ENCODE measurements at regions not wholly inside any gene's neighbourhood (a gene's known extent, or its start where the extent isn't known, plus 50 kb on each side); places are given as distances from the start of the nearest gene placed in this dataset.

DNA sequence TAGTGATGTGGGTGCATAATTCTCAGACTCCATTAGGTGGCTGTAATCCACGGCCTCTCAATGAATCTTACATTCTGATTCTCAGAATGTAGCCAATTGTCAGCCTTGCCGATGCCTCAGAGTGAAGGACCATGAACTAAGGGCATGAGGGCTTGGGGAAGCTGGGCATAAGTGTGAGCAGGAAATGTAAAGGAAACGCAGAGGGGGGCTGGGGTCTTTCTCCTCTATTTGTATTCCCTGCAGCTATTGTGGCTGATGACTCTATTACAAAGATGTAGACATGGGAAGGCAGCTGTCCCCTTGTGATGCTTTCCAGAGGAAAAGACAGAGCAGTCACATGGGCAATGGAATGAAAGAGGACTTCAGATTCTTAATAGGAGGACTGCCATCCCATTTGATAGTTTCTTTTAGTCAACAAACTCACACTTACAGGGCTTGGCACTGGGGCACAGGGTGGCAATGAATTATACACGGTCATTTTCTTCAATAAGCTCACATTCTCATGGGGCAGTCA lies 353.2 kb upstream of the PKDCC start:
- Histone ChIP-seq H3K27me3 (ENCODE audit: control insufficient read depth, insufficient read depth, low read length) (no peaks in the 10 kb centered on the region), H3K27ac (ENCODE audit: low read depth, low read length) (no peak overlapping the region), H3K4me1 (ENCODE audit: control insufficient read depth, insufficient read depth, low read length) (no peaks in the 10 kb centered on the region), H3K36me3 (ENCODE audit: control insufficient read depth, insufficient read depth, low read length) (no peaks in the 10 kb centered on the region), H3K9ac (ENCODE audit: low read length) (no peak overlapping the region), H3K4me3 (ENCODE audit: low read length) (no peak overlapping the region)

DNA sequence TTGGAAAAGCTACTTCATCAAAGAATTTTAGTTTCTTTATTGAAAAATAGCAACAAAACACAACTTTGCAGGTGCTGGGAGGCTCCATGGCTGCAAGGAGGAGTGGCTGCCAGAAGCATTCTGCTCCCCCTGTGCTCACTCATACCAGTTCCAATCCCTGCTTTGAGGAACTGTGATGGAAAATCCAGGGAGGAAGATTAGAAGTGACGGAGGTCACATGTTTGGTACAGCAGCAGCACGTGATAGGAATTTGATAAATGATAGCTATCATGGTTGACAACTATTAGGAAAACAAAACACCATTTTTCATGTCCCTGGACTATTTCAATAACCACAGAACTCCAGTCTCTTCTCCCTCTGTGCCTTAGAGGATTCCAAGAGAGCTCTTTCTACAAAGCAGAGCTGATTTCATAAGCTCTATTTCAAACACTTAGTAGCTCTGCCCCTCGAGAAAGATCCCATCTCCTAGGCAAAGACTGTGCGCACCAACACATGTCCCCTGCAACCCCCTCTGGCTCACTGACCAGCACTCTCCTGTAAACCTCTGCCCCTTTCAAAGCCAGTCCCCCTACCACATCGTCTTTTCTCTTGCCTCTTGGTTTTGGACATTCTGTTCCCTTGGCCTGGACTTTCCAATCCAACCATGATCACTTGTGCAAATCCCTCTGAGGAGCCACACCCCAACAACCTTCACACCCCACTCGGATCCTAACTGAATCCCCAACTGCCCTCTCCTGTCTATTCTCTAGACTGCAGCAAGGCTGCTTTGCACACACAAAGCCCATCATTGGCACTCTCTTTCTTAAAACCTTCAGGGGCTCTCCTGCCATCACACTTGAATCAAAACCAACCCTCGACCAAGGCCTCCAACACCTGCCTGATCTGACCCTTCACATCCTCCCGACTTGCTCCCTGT lies 352.4 kb upstream of the PKDCC start:
- Histone ChIP-seq H3K4me1 (ENCODE audit: control insufficient read depth, insufficient read depth, low read length) (no peaks in the 10 kb centered on the region), H3K4me3 (ENCODE audit: low read length) (no peak overlapping the region), H3K27me3 (ENCODE audit: control insufficient read depth, insufficient read depth, low read length) (no peaks in the 10 kb centered on the region), H3K36me3 (ENCODE audit: control insufficient read depth, insufficient read depth, low read length) (no peaks in the 10 kb centered on the region), H3K27ac (ENCODE audit: low read depth, low read length) (no peak overlapping the region), H3K9ac (ENCODE audit: low read length) (no peak overlapping the region)

DNA sequence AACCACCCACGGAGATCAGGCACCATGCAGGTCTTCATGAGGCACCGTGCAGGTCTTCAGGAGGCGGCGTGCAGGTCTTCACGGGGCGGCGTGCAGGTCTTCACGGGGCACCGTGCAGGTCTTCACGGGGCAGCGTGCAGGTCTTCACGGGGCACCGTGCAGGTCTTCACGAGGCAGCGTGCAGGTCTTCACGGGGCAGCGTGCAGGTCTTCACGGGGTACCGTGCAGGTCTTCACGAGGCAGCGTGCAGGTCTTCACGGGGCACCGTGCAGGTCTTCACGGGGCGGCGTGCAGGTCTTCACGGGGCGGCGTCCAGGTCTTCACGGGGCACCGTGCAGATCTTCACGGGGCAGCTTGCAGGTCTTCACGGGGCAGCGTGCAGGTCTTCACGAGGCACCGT lies 350.4 kb upstream of the PKDCC start:
- no peak overlapping the region for H3K4me3 ChIP-seq (ENCODE audit: low read length)
- no peak overlapping the region for H3K9ac ChIP-seq (ENCODE audit: low read length)
- H3K27me3 ChIP-seq (ENCODE audit: control insufficient read depth, insufficient read depth, low read length) = no peaks in the 10 kb centered on the region
- H3K27ac ChIP-seq (ENCODE audit: low read depth, low read length) = no peak overlapping the region
- no peaks in the 10 kb centered on the region for H3K36me3 ChIP-seq (ENCODE audit: control insufficient read depth, insufficient read depth, low read length)
- no peaks in the 10 kb centered on the region for H3K4me1 ChIP-seq (ENCODE audit: control insufficient read depth, insufficient read depth, low read length)

DNA sequence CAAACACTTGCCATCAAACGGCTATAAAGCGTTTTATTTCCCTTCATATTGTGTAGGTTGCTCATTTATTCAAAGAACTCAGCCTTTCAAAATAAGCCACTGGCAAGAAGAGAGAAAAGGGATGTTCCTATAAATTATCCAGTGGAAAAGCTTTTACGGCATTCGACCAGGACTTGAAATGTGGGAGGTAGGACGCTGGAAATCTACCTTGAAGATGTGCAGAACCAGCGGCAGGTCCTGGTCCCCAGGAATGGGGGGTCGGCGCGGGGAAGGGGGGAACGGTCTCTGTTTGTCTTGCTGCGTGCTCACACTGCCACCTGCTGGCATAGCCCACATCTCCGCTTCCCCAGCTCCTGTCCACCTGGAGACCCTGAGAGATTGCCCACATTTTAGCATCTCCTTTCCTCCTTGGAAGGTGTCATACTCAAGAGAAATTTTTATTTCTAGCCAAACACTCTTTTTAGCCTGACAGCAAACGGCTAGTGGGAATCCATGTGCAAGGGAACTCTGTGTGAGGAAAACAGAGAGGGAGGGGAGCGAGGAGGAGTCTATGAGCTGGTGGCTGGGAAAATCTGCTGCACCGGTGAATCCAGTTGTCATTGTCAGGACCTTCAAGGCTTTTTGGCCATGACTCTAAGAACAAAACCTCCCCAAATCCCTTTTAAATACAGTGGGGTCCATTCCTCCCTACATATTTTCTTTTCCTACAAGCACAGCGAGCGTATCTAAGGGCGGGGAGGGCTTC lies 349.0 kb upstream of the PKDCC start:
- Histone ChIP-seq H3K9ac (ENCODE audit: low read length) (no peak overlapping the region), H3K4me1 (ENCODE audit: control insufficient read depth, insufficient read depth, low read length) (no peaks in the 10 kb centered on the region), H3K27me3 (ENCODE audit: control insufficient read depth, insufficient read depth, low read length) (no peaks in the 10 kb centered on the region), H3K4me3 (ENCODE audit: low read length) (peak overlapping the region; percentile 25), H3K27ac (ENCODE audit: low read depth, low read length) (no peak overlapping the region), H3K36me3 (ENCODE audit: control insufficient read depth, insufficient read depth, low read length) (no peaks in the 10 kb centered on the region)

DNA sequence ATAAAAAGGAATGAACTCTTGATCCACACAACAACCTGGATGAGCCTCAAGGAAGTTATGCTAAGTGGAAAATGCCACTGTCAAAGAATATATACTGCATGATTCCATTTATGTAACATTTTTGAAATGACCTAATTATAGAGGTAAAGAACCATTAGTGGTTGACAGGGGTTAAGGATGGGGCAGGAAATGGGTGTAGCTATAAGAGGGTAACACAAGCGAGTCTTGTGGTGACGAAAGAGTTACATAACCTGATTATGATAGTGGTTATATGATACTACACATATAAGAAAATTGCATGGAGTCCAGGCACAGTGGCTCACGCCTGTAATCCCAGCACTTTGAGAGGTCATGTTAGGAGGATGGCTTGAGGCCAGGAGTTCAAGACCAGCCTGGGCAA lies 346.6 kb upstream of the PKDCC start:
- Histone ChIP-seq H3K9ac (ENCODE audit: low read length) (no peak overlapping the region), H3K4me1 (ENCODE audit: control insufficient read depth, insufficient read depth, low read length) (no peaks in the 10 kb centered on the region), H3K4me3 (ENCODE audit: low read length) (no peak overlapping the region), H3K27ac (ENCODE audit: low read depth, low read length) (no peak overlapping the region), H3K27me3 (ENCODE audit: control insufficient read depth, insufficient read depth, low read length) (no peaks in the 10 kb centered on the region), H3K36me3 (ENCODE audit: control insufficient read depth, insufficient read depth, low read length) (no peaks in the 10 kb centered on the region)

DNA sequence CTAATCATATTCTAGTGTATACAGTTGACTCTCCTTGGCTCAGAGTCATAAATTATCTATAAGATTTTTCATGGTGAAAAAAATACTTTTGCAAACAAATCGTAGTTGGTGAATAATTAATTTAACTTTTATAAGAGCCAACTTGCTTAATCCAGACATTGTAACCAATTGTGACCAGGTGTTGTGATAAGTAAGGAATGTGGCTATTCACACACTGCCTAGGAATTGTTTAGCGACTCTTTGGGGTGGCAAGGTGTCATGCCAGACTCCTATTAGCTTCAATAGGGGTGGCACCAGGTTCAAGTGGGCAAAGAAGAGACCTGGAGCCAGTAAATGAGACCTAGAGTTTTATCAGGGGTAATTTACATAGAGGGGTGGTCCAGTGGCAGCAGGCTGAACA lies 344.7 kb upstream of the PKDCC start:
- Histone ChIP-seq H3K36me3 (ENCODE audit: control insufficient read depth, insufficient read depth, low read length) (no peaks in the 10 kb centered on the region), H3K4me3 (ENCODE audit: low read length) (no peak overlapping the region), H3K9ac (ENCODE audit: low read length) (no peak overlapping the region), H3K27ac (ENCODE audit: low read depth, low read length) (no peak overlapping the region), H3K4me1 (ENCODE audit: control insufficient read depth, insufficient read depth, low read length) (no peaks in the 10 kb centered on the region), H3K27me3 (ENCODE audit: control insufficient read depth, insufficient read depth, low read length) (no peaks in the 10 kb centered on the region)

DNA sequence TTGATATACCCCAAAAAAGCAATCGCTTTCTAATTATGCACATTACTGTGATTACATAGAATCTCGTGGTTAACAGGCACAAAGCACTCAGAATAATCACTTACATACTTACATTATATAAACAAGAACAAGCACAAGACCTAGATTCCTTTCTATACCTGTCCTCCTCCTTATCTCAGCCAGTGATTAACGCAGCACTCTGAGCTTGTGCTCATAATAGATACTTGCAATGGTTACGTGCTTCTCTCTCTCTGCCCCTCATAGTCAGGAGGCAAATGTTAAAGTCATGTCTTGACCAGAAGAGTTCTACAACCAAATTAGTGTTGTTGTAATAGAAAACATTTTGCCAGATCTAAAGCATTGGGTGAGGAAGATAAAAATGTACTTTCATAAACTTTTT lies 342.2 kb upstream of the PKDCC start:
- H3K27ac ChIP-seq (ENCODE audit: low read depth, low read length) = no peak overlapping the region
- no peaks in the 10 kb centered on the region for H3K36me3 ChIP-seq (ENCODE audit: control insufficient read depth, insufficient read depth, low read length)
- H3K4me3 ChIP-seq (ENCODE audit: low read length) = no peak overlapping the region
- no peak overlapping the region for H3K9ac ChIP-seq (ENCODE audit: low read length)
- no peaks in the 10 kb centered on the region for H3K27me3 ChIP-seq (ENCODE audit: control insufficient read depth, insufficient read depth, low read length)
- no peaks in the 10 kb centered on the region for H3K4me1 ChIP-seq (ENCODE audit: control insufficient read depth, insufficient read depth, low read length)

DNA sequence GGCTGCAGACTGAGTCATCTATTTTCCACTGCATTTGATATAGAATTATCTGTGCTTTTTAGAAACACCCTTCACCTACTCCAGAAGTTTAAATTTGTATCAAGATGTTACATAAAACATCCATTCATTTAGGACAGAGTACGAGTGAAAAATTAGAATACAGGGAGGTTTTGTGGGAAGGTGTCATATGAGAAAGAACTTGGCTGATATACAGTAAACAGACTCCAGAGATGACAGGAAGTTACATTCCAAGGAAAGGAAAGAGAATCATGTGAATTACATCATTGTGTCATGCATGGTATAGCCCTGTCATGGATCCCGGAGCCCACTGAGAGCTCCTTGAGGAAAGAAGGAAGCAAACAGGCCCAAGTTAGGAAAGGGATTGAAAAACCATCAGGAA lies 341.5 kb upstream of the PKDCC start:
- Histone ChIP-seq H3K27me3 (ENCODE audit: control insufficient read depth, insufficient read depth, low read length) (no peaks in the 10 kb centered on the region), H3K27ac (ENCODE audit: low read depth, low read length) (no peak overlapping the region), H3K4me3 (ENCODE audit: low read length) (no peak overlapping the region), H3K4me1 (ENCODE audit: control insufficient read depth, insufficient read depth, low read length) (no peaks in the 10 kb centered on the region), H3K36me3 (ENCODE audit: control insufficient read depth, insufficient read depth, low read length) (no peaks in the 10 kb centered on the region), H3K9ac (ENCODE audit: low read length) (no peak overlapping the region)

DNA sequence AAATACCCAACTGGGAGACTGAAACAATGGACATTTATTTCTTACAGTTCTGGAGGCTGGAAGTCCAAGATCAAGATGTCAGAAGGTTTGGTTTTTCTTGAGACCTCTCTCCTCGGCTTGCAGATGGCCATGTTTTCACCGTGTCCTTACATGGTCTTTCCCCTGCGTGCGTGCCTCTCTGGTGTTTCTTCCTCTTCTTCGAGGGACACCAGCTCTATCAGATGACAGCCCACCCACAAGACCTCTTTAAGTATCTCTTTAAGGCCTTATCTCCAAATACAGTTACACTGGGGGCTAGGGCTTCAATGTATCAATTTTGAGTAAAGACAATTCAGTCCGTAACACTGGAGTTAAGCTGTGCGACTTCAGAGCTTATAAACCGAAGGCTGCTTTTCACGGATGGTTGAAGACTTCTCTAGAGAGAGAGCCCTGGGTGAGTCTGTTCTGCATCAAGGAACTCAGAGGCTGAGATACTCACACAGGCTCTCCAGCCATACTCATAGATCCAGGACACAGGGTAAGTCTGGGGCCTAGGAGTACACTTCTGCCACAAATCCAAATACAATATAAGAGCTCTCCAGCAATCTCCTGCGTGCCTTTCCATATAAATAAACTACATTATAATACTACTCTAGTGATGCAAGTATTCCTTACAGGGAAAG lies 339.9 kb upstream of the PKDCC start:
- Histone ChIP-seq H3K4me3 (ENCODE audit: low read length) (no peak overlapping the region), H3K9ac (ENCODE audit: low read length) (no peak overlapping the region), H3K36me3 (ENCODE audit: control insufficient read depth, insufficient read depth, low read length) (no peaks in the 10 kb centered on the region), H3K27me3 (ENCODE audit: control insufficient read depth, insufficient read depth, low read length) (no peaks in the 10 kb centered on the region), H3K27ac (ENCODE audit: low read depth, low read length) (no peak overlapping the region), H3K4me1 (ENCODE audit: control insufficient read depth, insufficient read depth, low read length) (no peaks in the 10 kb centered on the region)

DNA sequence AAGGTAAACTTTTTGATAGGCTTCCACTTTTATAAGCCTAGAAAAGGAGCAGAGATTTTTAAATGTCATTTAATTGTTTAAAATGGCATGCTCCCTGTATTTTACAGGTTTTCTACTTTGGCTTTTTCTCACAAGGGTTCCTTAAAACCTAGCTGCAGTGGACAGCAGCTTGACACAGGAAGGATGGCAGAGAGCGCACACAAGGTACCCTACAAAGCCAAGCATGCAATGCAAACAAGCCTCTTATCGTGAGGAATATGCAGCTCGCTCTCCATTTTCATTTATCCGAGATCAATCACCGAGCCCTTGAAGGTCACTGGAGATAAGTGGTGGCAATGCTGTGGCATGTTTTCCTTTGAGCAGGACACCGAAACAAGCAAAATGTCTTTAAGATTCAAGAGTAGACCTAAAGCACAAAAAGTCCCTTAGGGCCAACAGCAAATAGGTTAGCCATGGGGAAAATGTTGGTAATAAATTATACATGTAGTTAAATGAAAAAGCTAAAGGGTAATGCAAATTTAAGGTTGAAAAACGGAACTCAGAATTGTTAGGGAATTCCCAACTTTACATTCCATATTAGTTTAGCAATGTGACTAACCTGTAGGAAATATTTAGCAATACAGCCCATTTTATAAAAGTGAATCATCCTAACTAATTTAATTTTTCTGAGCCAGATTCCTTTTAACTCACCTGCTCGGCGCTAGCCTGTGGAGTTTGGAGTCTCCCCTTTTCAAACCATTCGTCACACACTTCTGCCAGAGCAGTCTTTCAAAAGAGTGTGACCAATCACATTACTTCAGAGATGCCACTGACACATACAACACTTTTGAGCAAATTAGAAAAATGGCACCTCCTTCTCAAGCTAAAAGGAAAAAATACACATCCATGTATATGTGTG lies 337.9 kb upstream of the PKDCC start:
- Histone ChIP-seq H3K27me3 (ENCODE audit: control insufficient read depth, insufficient read depth, low read length) (no peaks in the 10 kb centered on the region), H3K9ac (ENCODE audit: low read length) (no peak overlapping the region), H3K27ac (ENCODE audit: low read depth, low read length) (no peak overlapping the region), H3K4me3 (ENCODE audit: low read length) (no peak overlapping the region), H3K4me1 (ENCODE audit: control insufficient read depth, insufficient read depth, low read length) (no peaks in the 10 kb centered on the region), H3K36me3 (ENCODE audit: control insufficient read depth, insufficient read depth, low read length) (no peaks in the 10 kb centered on the region)

DNA sequence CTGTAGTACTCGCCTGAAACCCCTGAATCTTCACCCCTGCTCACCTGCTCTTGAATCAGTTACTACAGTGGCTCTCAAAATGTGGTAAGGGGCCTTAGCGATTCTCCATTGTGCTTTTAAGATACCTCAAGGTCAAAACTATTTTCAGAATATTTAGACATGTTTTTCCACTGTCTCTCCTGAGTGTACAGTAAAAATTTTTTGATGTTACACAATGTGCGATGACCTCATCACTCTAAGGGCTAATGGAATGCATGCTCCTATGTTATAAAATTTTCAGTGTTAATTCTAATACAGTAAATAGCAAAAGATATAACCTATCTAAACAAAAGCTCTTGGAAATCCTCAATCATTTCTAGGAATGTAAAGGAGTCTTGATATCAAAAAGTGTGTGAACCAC lies 336.9 kb upstream of the PKDCC start:
- H3K27ac ChIP-seq (ENCODE audit: low read depth, low read length) = no peak overlapping the region

More for the DNA sequence above, 336.9 kb upstream of the PKDCC start:
- no peaks in the 10 kb centered on the region for H3K4me1 ChIP-seq (ENCODE audit: control insufficient read depth, insufficient read depth, low read length)
- no peaks in the 10 kb centered on the region for H3K36me3 ChIP-seq (ENCODE audit: control insufficient read depth, insufficient read depth, low read length)
- no peak overlapping the region for H3K4me3 ChIP-seq (ENCODE audit: low read length)
- no peak overlapping the region for H3K9ac ChIP-seq (ENCODE audit: low read length)
- no peaks in the 10 kb centered on the region for H3K27me3 ChIP-seq (ENCODE audit: control insufficient read depth, insufficient read depth, low read length)

All from rectal smooth muscle tissue (tissue), 1 donor.